Osteoblast (primary cell): ENCODE measurements at regions not wholly inside any gene's neighbourhood (a gene's known extent, or its start where the extent isn't known, plus 50 kb on each side); places are given as distances from the start of the nearest gene placed in this dataset.

Experiments used
- DNase-seq: peaks from one replicate; pipeline ENCODE4 v3.0.0; 2011; ENCODE audit warnings: low spot score, mixed read lengths; ENCODE audit not compliant: insufficient read length; ENCODE audit errors: missing footprints
- H2AFZ ChIP-seq: 2 replicates; pipeline ENCODE4 v1.6.0; 2011; ENCODE audit warnings: mild to moderate bottlenecking, low read length
- H3K27ac ChIP-seq: 2 replicates; pipeline ENCODE4 v1.5.1; 2011; ENCODE audit warnings: mild to moderate bottlenecking, low read depth, low read length, moderate library complexity
- H3K27me3 ChIP-seq: 2 replicates; pipeline ENCODE4 v1.6.0; 2012; ENCODE audit warnings: mild to moderate bottlenecking, control low read depth, inconsistent platforms, low read length, moderate library complexity; ENCODE audit not compliant: insufficient read depth
- H3K36me3 ChIP-seq: 2 replicates; pipeline ENCODE4 v1.5.1; 2011; ENCODE audit warnings: mild to moderate bottlenecking, low read length, control low read depth, moderate library complexity; ENCODE audit not compliant: insufficient read depth
- H3K4me1 ChIP-seq: 2 replicates; pipeline ENCODE4 v1.5.1; 2011; ENCODE audit warnings: mild to moderate bottlenecking, low read length, control low read depth, moderate library complexity; ENCODE audit not compliant: insufficient read depth
- H3K4me2 ChIP-seq: 2 replicates; pipeline ENCODE4 v1.6.0; 2011; ENCODE audit warnings: mild to moderate bottlenecking, low read length; ENCODE audit not compliant: insufficient read depth
- H3K4me3 ChIP-seq: fragments of 200-600 bp; sonication (generic); 3 replicates; pipeline ENCODE4 v1.5.1; 2012; ENCODE audit warnings: mild to moderate bottlenecking, low read length, inconsistent platforms; ENCODE audit not compliant: insufficient read depth
- H3K79me2 ChIP-seq: 2 replicates; pipeline ENCODE4 v1.6.0; 2012; ENCODE audit warnings: mild to moderate bottlenecking, low read length, control low read depth, inconsistent platforms; ENCODE audit not compliant: insufficient read depth
- H3K9me3 ChIP-seq: 2 replicates; pipeline ENCODE4 v1.5.1; 2011; ENCODE audit warnings: low read depth, low read length, control low read depth
- H4K20me1 ChIP-seq: 2 replicates; pipeline ENCODE4 v1.6.0; 2012; ENCODE audit warnings: mild to moderate bottlenecking, low read length, control low read depth; ENCODE audit not compliant: insufficient read depth
- TF ChIP-seq, protein P1 (sequence below): IDR thresholded peaks from 2 replicates; pipeline ENCODE4 v1.5.1; 2011; ENCODE audit warnings: mild to moderate bottlenecking, low read depth, low read length, moderate library complexity; ENCODE audit errors: extremely low read depth

GRCh38 chr4:30792601-30793000, 72.4 kb downstream of the PCDH7 start:
- H3K4me1 ChIP-seq, result no peaks in the 10 kb centered on the region
- H2AFZ ChIP-seq, result no peak overlapping the region
- no peaks in the 10 kb centered on the region for H3K79me2 ChIP-seq
- no peaks in the 10 kb centered on the region for H3K9me3 ChIP-seq
- H3K36me3 ChIP-seq, result no peaks in the 10 kb centered on the region
- TF ChIP-seq, protein P1, sequence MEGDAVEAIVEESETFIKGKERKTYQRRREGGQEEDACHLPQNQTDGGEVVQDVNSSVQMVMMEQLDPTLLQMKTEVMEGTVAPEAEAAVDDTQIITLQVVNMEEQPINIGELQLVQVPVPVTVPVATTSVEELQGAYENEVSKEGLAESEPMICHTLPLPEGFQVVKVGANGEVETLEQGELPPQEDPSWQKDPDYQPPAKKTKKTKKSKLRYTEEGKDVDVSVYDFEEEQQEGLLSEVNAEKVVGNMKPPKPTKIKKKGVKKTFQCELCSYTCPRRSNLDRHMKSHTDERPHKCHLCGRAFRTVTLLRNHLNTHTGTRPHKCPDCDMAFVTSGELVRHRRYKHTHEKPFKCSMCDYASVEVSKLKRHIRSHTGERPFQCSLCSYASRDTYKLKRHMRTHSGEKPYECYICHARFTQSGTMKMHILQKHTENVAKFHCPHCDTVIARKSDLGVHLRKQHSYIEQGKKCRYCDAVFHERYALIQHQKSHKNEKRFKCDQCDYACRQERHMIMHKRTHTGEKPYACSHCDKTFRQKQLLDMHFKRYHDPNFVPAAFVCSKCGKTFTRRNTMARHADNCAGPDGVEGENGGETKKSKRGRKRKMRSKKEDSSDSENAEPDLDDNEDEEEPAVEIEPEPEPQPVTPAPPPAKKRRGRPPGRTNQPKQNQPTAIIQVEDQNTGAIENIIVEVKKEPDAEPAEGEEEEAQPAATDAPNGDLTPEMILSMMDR, result no peak
- DNase-seq, result no peak
- no peak overlapping the region for H3K27ac ChIP-seq
- no peak overlapping the region for H3K4me2 ChIP-seq
- H3K27me3 ChIP-seq, result no peaks in the 10 kb centered on the region
- no peaks in the 10 kb centered on the region for H4K20me1 ChIP-seq
- no peak overlapping the region for H3K4me3 ChIP-seq

GRCh38 chr4:30801876-30802275, 81.7 kb downstream of the PCDH7 start:
- Histone ChIP-seq H3K79me2 (no peaks in the 10 kb centered on the region), H3K4me1 (no peaks in the 10 kb centered on the region), H3K4me2 (no peak overlapping the region), H3K4me3 (no peak overlapping the region), H3K27ac (no peak overlapping the region), H3K27me3 (no peaks in the 10 kb centered on the region), H2AFZ (no peak overlapping the region), H3K36me3 (no peaks in the 10 kb centered on the region), H4K20me1 (no peaks in the 10 kb centered on the region), H3K9me3 (no peaks in the 10 kb centered on the region)
- no peak for DNase-seq
- TF ChIP-seq, protein P1, result no peak

DNA sequence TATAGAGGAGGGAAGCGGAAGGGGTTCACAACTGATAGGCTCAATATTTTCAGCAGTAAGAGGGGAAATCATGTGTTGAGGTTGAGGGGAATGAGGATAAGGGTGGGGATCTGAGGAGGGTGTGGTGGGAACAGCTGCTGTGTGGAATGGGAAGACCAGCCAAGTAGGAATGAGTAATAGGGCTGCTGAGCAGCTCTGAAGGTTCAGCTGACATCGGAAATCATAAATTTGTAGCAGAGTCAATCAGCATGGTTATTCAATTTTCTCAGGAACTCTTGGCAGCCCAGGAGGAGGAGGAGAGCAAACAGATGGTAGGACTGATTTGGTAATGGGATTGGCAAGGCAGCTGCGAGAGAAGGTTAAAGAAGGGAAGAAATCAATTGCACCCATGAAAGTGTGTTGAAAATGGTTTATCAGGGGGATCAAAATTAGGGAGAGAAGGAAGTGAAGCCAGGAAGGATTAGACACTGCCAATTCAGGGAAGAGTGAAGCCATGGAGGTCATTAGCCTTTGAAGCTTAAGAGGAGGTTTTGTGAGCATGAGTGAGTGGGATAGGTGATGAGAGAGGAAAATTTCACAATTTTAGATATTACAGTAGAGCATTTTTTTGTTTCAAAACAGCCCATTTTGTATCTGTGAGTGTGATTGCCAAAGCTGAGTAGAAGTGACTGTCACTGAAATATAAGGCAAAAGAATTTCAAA, 82.6 kb downstream of the PCDH7 start:
- DNase-seq, result no peak
- TF ChIP-seq, protein P1, result no peak
- no peaks in the 10 kb centered on the region for H3K36me3 ChIP-seq
- no peaks in the 10 kb centered on the region for H3K79me2 ChIP-seq
- H3K4me2 ChIP-seq, result no peak overlapping the region
- H3K27me3 ChIP-seq, result no peaks in the 10 kb centered on the region
- H3K9me3 ChIP-seq, result no peaks in the 10 kb centered on the region
- H3K27ac ChIP-seq, result no peak overlapping the region
- no peaks in the 10 kb centered on the region for H3K4me1 ChIP-seq
- H3K4me3 ChIP-seq, result no peak overlapping the region
- H4K20me1 ChIP-seq, result no peaks in the 10 kb centered on the region
- H2AFZ ChIP-seq, result no peak overlapping the region

DNA sequence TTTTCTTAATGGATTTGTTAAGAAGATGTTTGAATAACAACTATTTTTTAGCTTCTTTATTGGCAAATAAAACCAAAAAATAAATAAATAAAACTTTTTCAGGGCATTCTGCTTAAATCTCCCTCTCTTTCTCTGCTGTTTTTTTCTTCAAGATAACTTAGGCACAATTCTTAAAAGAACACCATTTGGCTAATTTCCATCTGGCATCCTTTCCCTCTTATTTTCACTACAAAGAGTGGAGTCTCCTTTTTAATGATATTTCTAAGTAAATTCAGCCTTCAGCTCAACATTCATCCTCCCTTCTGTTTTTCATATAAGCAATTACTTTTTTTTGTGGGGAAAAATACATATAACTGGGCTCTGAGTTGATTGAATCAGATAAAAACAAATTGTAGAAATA, 88.1 kb downstream of the PCDH7 start:
- Histone ChIP-seq H3K36me3 (no peaks in the 10 kb centered on the region), H3K4me1 (no peaks in the 10 kb centered on the region), H3K4me3 (no peak overlapping the region), H3K27ac (no peak overlapping the region), H3K4me2 (no peak overlapping the region), H3K27me3 (no peaks in the 10 kb centered on the region), H3K9me3 (no peaks in the 10 kb centered on the region), H4K20me1 (no peaks in the 10 kb centered on the region), H3K79me2 (no peaks in the 10 kb centered on the region), H2AFZ (no peak overlapping the region)
- TF ChIP-seq, protein P1, result no peak
- no peak for DNase-seq
